ENCODE measurements at regions not wholly inside any gene's neighbourhood (a gene's known extent, or its start where the extent isn't known, plus 50 kb on each side); places are given as distances from the start of the nearest gene placed in this dataset.

- ChIA-PET POLR2A (no interaction called here), CTCF (no interaction called here)
- TF ChIP-seq KLF7 (tag by site-specific recombination; IDR thresholded peaks at IDR 0.05; ENCODE audit: borderline replicate concordance), result no peak
- TF ChIP-seq ZNF785 (tag by site-specific recombination; IDR thresholded peaks at IDR 0.05), result no peak
- TF ChIP-seq ZNF211 (tag by site-specific recombination; IDR thresholded peaks at IDR 0.05; ENCODE audit: low read depth), result no peak
- no peak for TF ChIP-seq ZNF146 (tag by site-specific recombination; IDR thresholded peaks at IDR 0.05)
- no peak for TF ChIP-seq MZF1 (tag by site-specific recombination; IDR thresholded peaks at IDR 0.05; ENCODE audit: borderline replicate concordance)
- TF ChIP-seq GLIS2 (tag by site-specific recombination; IDR thresholded peaks at IDR 0.05), result no peak
- no peak for TF ChIP-seq ZNF518A (tag by site-specific recombination; conservative IDR thresholded peaks at IDR 0.05; ENCODE audit: low read depth)
- TF ChIP-seq ZNF416 (tag by site-specific recombination; IDR thresholded peaks at IDR 0.05), result no peak
- no peak for TF ChIP-seq ZNF558 (tag by site-specific recombination; IDR thresholded peaks at IDR 0.05)
Observed at GRCh38 chr13:57877601-57878000, 246.1 kb downstream of the PCDH17 start.

GRCh38 chr13:57878291-57878690 lies 246.7 kb downstream of the PCDH17 start:
- ChIA-PET POLR2A (no interaction called here), CTCF (no interaction called here)
- no peak overlapping the region for H3K27ac ChIP-seq (ENCODE audit: extremely low read depth, low read depth, low read length)
- no peaks in the 10 kb centered on the region for H3K4me1 ChIP-seq (ENCODE audit: control insufficient read depth, insufficient read depth, low read length)
- H3K36me3 ChIP-seq (ENCODE audit: control insufficient read depth in 2 of 2, insufficient read depth in 1 of 2, low read length in 2 of 2), result no peaks in the 10 kb centered on the region
- no peak overlapping the region for H3K4me3 ChIP-seq (ENCODE audit: low read depth, low read length)
- no peaks in the 10 kb centered on the region for H3K9me3 ChIP-seq (ENCODE audit: control insufficient read depth, insufficient read depth, low read depth, low read length)
- no peak for TF ChIP-seq CTCF (tag by site-specific recombination; IDR thresholded peaks at IDR 0.05)
- TF ChIP-seq ZNF623 (tag by site-specific recombination; IDR thresholded peaks at IDR 0.05), result no peak
- TF ChIP-seq ZNF221 (tag by site-specific recombination; IDR thresholded peaks at IDR 0.05; ENCODE audit: borderline replicate concordance), result no peak
- TF ChIP-seq ZNF664 (tag by site-specific recombination; IDR thresholded peaks at IDR 0.05), result no peak
- TF ChIP-seq ZNF148 (tag by site-specific recombination; IDR thresholded peaks at IDR 0.05; ENCODE audit: borderline replicate concordance), result no peak
- no peak for TF ChIP-seq ZNF707 (tag by site-specific recombination; IDR thresholded peaks at IDR 0.05)
- TF ChIP-seq ZNF157 (tag by site-specific recombination; IDR thresholded peaks at IDR 0.05), result no peak
- no peak for TF ChIP-seq SP2 (tag by site-specific recombination; IDR thresholded peaks at IDR 0.05)
- no peak for TF ChIP-seq ZEB2 (tag by site-specific recombination; IDR thresholded peaks at IDR 0.05)
- TF ChIP-seq ZNF660 (tag by site-specific recombination; IDR thresholded peaks at IDR 0.05), result no peak
- TF ChIP-seq ZBTB17 (tag by site-specific recombination; IDR thresholded peaks at IDR 0.05), result no peak
- TF ChIP-seq ZNF341 (tag by site-specific recombination; IDR thresholded peaks at IDR 0.05; ENCODE audit: low read depth), result no peak

More at GRCh38 chr13:57877601-57878000, 246.1 kb downstream of the PCDH17 start:
- no peak overlapping the region for H3K4me3 ChIP-seq (ENCODE audit: low read depth, low read length)
- H3K4me1 ChIP-seq (ENCODE audit: control insufficient read depth, insufficient read depth, low read length), result no peaks in the 10 kb centered on the region
- no peaks in the 10 kb centered on the region for H3K36me3 ChIP-seq (ENCODE audit: control insufficient read depth in 2 of 2, insufficient read depth in 1 of 2, low read length in 2 of 2)
- no peaks in the 10 kb centered on the region for H3K9me3 ChIP-seq (ENCODE audit: control insufficient read depth, insufficient read depth, low read depth, low read length)
- H3K27ac ChIP-seq (ENCODE audit: extremely low read depth, low read depth, low read length), result no peak overlapping the region

All from HEK293 (cell line).